SK-N-SH (cell line): ENCODE measurements at regions not wholly inside any gene's neighbourhood (a gene's known extent, or its start where the extent isn't known, plus 50 kb on each side); places are given as distances from the start of the nearest gene placed in this dataset.

Experiments used
- CTCF ChIP-seq: fragments of 200-600 bp; sonication (generic); IDR thresholded peaks from 2 replicates; pipeline ENCODE4 v1.6.1; 2017; ENCODE audit warnings: antibody characterized with exemption, mild to moderate bottlenecking, moderate library complexity
- POLR2AphosphoS5 ChIP-seq: IDR thresholded peaks from 2 replicates; pipeline ENCODE4 v1.6.1; 2012; ENCODE audit warnings: low read depth, low read length
- YY1 ChIP-seq: IDR thresholded peaks from 2 replicates; pipeline ENCODE4 v1.4.0; 2012; ENCODE audit warnings: low read depth, mild to moderate bottlenecking
- TF ChIP-seq, protein P1 (sequence below): IDR thresholded peaks from 2 replicates; pipeline ENCODE4 v1.4.0; 2012; ENCODE audit warnings: low read depth

DNA sequence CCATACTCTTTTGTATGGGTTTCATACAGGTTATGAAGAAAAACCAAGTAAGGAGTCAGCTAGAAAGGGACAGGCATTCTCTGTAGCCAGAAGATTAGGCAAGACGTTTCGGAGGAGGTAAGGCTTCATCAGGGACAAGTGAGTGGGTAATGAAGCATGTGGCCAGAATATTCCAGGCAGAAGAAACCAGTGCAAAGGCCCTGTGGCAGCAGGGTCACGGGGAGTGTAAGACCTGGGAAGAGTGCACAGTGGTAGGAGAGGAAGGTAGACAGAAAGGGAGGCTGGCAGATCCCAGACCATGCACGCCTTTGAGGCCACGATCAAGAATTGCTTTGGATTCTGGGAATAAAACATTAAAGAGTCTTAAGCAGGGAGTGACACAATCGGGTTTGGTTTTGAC is 177.6 kb downstream of the MIAT start:
- TF ChIP-seq, protein P1, sequence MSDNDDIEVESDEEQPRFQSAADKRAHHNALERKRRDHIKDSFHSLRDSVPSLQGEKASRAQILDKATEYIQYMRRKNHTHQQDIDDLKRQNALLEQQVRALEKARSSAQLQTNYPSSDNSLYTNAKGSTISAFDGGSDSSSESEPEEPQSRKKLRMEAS = no peak
- TF ChIP-seq CTCF (no peak), YY1 (no peak), POLR2AphosphoS5 (no peak)
